Stimulated activated CD4-positive, alpha-beta T cell treated with anti-CD3 and anti-CD28 coated beads, Interleukin-2, amount 100 ng/mL, for 24 hours (primary cell): ENCODE measurements at regions not wholly inside any gene's neighbourhood (a gene's known extent, or its start where the extent isn't known, plus 50 kb on each side); places are given as distances from the start of the nearest gene placed in this dataset.
"Not testable (repeated sequence)": the region's sequence is repeated elsewhere in the genome, so short reads cannot be mapped to it uniquely, and the experiment has no call there.

ENCODE experiments used
- DNase-seq, 2 donors: peaks; one replicate each; pipeline ENCODE4 v3.0.0-alpha.2; 2020

GRCh38 chr1:194858811-194859480, 1672.5 kb upstream of the B3GALT2 start:
- not testable (repeated sequence) for DNase-seq

- DNase-seq = no peak
Observed at GRCh38 chr1:194857413-194857812, 1671.0 kb upstream of the B3GALT2 start.

GRCh38 chr1:194848846-194849245, 1662.4 kb upstream of the B3GALT2 start:
- no peak for DNase-seq

GRCh38 chr1:194846488-194846887, 1660.1 kb upstream of the B3GALT2 start:
- DNase-seq = no peak

- DNase-seq = no peak
Observed at GRCh38 chr1:194843077-194843476, 1656.7 kb upstream of the B3GALT2 start.

GRCh38 chr1:194833111-194833510, 1646.7 kb upstream of the B3GALT2 start:
- no peak for DNase-seq

- DNase-seq = not testable (repeated sequence)
Observed at GRCh38 chr1:194831595-194831994, 1645.2 kb upstream of the B3GALT2 start.

GRCh38 chr1:194830387-194830786, 1644.0 kb upstream of the B3GALT2 start:
- DNase-seq = no peak

- DNase-seq = no peak
Observed at GRCh38 chr1:194829492-194829891, 1643.1 kb upstream of the B3GALT2 start.

- no peak for DNase-seq
Observed at GRCh38 chr1:194825382-194825781, 1639.0 kb upstream of the B3GALT2 start.

- no peak for DNase-seq
Observed at GRCh38 chr1:194821091-194821490, 1634.7 kb upstream of the B3GALT2 start.

- no peak for DNase-seq
Observed at GRCh38 chr1:194818674-194819073, 1632.3 kb upstream of the B3GALT2 start.

- DNase-seq = no peak
Observed at GRCh38 chr1:194816859-194817258, 1630.4 kb upstream of the B3GALT2 start.

GRCh38 chr1:194813096-194813495, 1626.7 kb upstream of the B3GALT2 start:
- DNase-seq = no peak

- DNase-seq = no peak
Observed at GRCh38 chr1:194809665-194810064, 1623.3 kb upstream of the B3GALT2 start.

- no peak for DNase-seq
Observed at GRCh38 chr1:194809215-194809614, 1622.8 kb upstream of the B3GALT2 start.

GRCh38 chr1:194807530-194808220, 1621.3 kb upstream of the B3GALT2 start:
- DNase-seq = no peak

GRCh38 chr1:194802572-194802971, 1616.2 kb upstream of the B3GALT2 start:
- no peak for DNase-seq

- no peak for DNase-seq
Observed at GRCh38 chr1:194795917-194796593, 1609.6 kb upstream of the B3GALT2 start.

- DNase-seq = no peak
Observed at GRCh38 chr1:194787001-194787400, 1600.6 kb upstream of the B3GALT2 start.

GRCh38 chr1:194786027-194786426, 1599.6 kb upstream of the B3GALT2 start:
- DNase-seq = no peak

- DNase-seq = no peak
Observed at GRCh38 chr1:194776657-194777056, 1590.2 kb upstream of the B3GALT2 start.

GRCh38 chr1:194774535-194774934, 1588.1 kb upstream of the B3GALT2 start:
- no peak for DNase-seq
